ENCODE measurements at regions not wholly inside any gene's neighbourhood (a gene's known extent, or its start where the extent isn't known, plus 50 kb on each side); places are given as distances from the start of the nearest gene placed in this dataset.

- H3K36me3 ChIP-seq (replicated peaks in 1 of 2; ENCODE audit: control insufficient read depth in 1 of 2, insufficient read depth in 2 of 2, low read length in 1 of 2) = no peaks in the 10 kb centered on the region
- H3K9me2 ChIP-seq = no peaks in the 10 kb centered on the region
- no peaks in the 10 kb centered on the region for H3K4me1 ChIP-seq (ENCODE audit: control insufficient read depth in 1 of 2, insufficient read depth in 2 of 2, low read depth in 1 of 2, low read length in 1 of 2)
- H3K9me3 ChIP-seq = no peaks in the 10 kb centered on the region
- no peak overlapping the region for H3K9ac ChIP-seq
- no peak for DNase-seq
- H3K4me2 ChIP-seq = no peak overlapping the region
- no peak overlapping the region for H3K27ac ChIP-seq (ENCODE audit: low read depth in 2 of 2, low read length in 1 of 2)
- H4K20me1 ChIP-seq (ENCODE audit: insufficient read depth) = no peaks in the 10 kb centered on the region
- H3F3A ChIP-seq (replicated peaks; ENCODE audit: insufficient read depth) = no peaks in the 10 kb centered on the region
- TF ChIP-seq USF1 (IDR thresholded peaks at IDR 0.05; ENCODE audit: borderline replicate concordance, low read depth) = no peak
- TF ChIP-seq REST (IDR thresholded peaks at IDR 0.05; ENCODE audit: low read depth, low read length) = no peak
- no peak for TF ChIP-seq MEF2A (IDR thresholded peaks at IDR 0.05; ENCODE audit: borderline replicate concordance, low read depth)
- TF ChIP-seq USF2 (IDR thresholded peaks at IDR 0.05; ENCODE audit: borderline replicate concordance, low read depth, low read length) = no peak
- TF ChIP-seq GABPA (IDR thresholded peaks at IDR 0.05; ENCODE audit: low read depth) = no peak
- no peak for TF ChIP-seq ELF1 (IDR thresholded peaks at IDR 0.05)
- no peak for TF ChIP-seq JUND (IDR thresholded peaks at IDR 0.05)
- TF ChIP-seq SIN3A (IDR thresholded peaks at IDR 0.05; ENCODE audit: borderline replicate concordance, low read depth, low read length) = no peak
- no peak for TF ChIP-seq RFX5 (IDR thresholded peaks at IDR 0.05; ENCODE audit: low read length)
- no peak for TF ChIP-seq MXI1 (IDR thresholded peaks at IDR 0.05; ENCODE audit: low read depth, low read length)
- no peak for TF ChIP-seq MAX (IDR thresholded peaks at IDR 0.05; ENCODE audit: low read depth)
- no peaks in the 10 kb centered on the region for H3K79me2 ChIP-seq (ENCODE audit: insufficient read depth)
- no peak overlapping the region for H2AFZ ChIP-seq (ENCODE audit: low read depth)
- no peak overlapping the region for H3K4me3 ChIP-seq (ENCODE audit: low read depth in 2 of 2, low read length in 1 of 2)
- 27% methylated on average over 3 of the region's 3 CpGs for WGBS (ENCODE audit: low lambda C conversion rate)
- H3K27me3 ChIP-seq (ENCODE audit: insufficient read depth) = no peaks in the 10 kb centered on the region
- ChIA-PET CTCF (interaction anchor here (1.2 kb wide), 1 partner anchor 131 kb away, joined by 3 read pairs; no protein-coding TSS in a partner anchor), POLR2A (no interaction called here)
These were observed 200.1 kb upstream of the BTBD3 start for GRCh38 chr20:11717562-11717961.

GRCh38 chr20:11718474-11719094 is 199.1 kb upstream of the BTBD3 start:
- H3K4me3 ChIP-seq (ENCODE audit: low read depth in 2 of 2, low read length in 1 of 2) = no peak overlapping the region
- no peaks in the 10 kb centered on the region for H4K20me1 ChIP-seq (ENCODE audit: insufficient read depth)
- H3K9me2 ChIP-seq = no peaks in the 10 kb centered on the region
- no peak overlapping the region for H3K27ac ChIP-seq (ENCODE audit: low read depth in 2 of 2, low read length in 1 of 2)
- H3K4me1 ChIP-seq (ENCODE audit: control insufficient read depth in 1 of 2, insufficient read depth in 2 of 2, low read depth in 1 of 2, low read length in 1 of 2) = no peaks in the 10 kb centered on the region
- no peaks in the 10 kb centered on the region for H3F3A ChIP-seq (replicated peaks; ENCODE audit: insufficient read depth)
- ChIA-PET CTCF (no interaction called here), POLR2A (no interaction called here)
- no peak overlapping the region for H2AFZ ChIP-seq (ENCODE audit: low read depth)
- 14% methylated on average over 1 of the region's 1 CpG for WGBS (ENCODE audit: low lambda C conversion rate)
- no peaks in the 10 kb centered on the region for H3K9me3 ChIP-seq
- H3K27me3 ChIP-seq (ENCODE audit: insufficient read depth) = no peaks in the 10 kb centered on the region
- H3K79me2 ChIP-seq (ENCODE audit: insufficient read depth) = no peaks in the 10 kb centered on the region
- H3K9ac ChIP-seq = no peak overlapping the region
- no peak for DNase-seq
- no peaks in the 10 kb centered on the region for H3K36me3 ChIP-seq (replicated peaks in 1 of 2; ENCODE audit: control insufficient read depth in 1 of 2, insufficient read depth in 2 of 2, low read length in 1 of 2)
- TF ChIP-seq USF2 (IDR thresholded peaks at IDR 0.05; ENCODE audit: borderline replicate concordance, low read depth, low read length) (no peak), IRF3 (IDR thresholded peaks at IDR 0.05; ENCODE audit: low read depth, low read length) (no peak)
- H3K4me2 ChIP-seq = no peak overlapping the region
